K562 (cell line): ENCODE measurements at regions not wholly inside any gene's neighbourhood (a gene's known extent, or its start where the extent isn't known, plus 50 kb on each side); places are given as distances from the start of the nearest gene placed in this dataset.

Source experiments
- ATAC-seq: fragments of 200-7000 bp; cut with Tn5 transposase; 3 replicates; pipeline ENCODE4 v1.9.1; 2020; ENCODE audit warnings: moderate library complexity
- BruUV-seq: library from RNA; stranded (reverse); fragments of 400-500 nt; replicated peaks from 2 replicates; lab custom pipeline; 2021; lab: Mats Ljungman, UMichigan
- CTCF ChIA-PET: fragments of 300-600 bp; formaldehyde crosslinking; extraction: SDS; loops from one replicate; lab custom pipeline; 2021; ENCODE audit warnings: low intra/inter-chr PET ratio; lab: Yijun Ruan, JAX
- POLR2A ChIA-PET: fragments of 300-600, 350-650 bp; sonication (Branson Sonifier 250); formaldehyde crosslinking; extraction: SDS; loops from one replicate; lab custom pipeline; 2021; ENCODE audit warnings: antibody characterized with exemption, inconsistent platforms; lab: Yijun Ruan, JAX
- DNase-seq, 4 experiments: peaks; one replicate each; pipeline versions ENCODE4 v3.0.0 to v3.0.0-alpha.2; 2011 to 2018; ENCODE audit warnings: low spot score in 3 of 4, mixed read lengths in 3 of 4; ENCODE audit errors: extremely low read depth in 1 of 4
- FAIRE-seq: peaks from 2 replicates; lab custom pipeline; 2011; peaks lifted over from hg19 to GRCh38; lab: Jason Lieb, UNC
- H2AFZ ChIP-seq: 2 replicates; pipeline ENCODE4 v1.6.0; 2011; ENCODE audit warnings: low read depth, low read length, control low read depth, inconsistent platforms
- H3K27ac ChIP-seq: fragments of 200-600 bp; 3 replicates; pipeline ENCODE4 v1.8.0; 2011; ENCODE audit warnings: low read depth, mild to moderate bottlenecking, control low read depth, inconsistent platforms, low read length, moderate library complexity, mixed read lengths; ENCODE audit errors: extremely low read depth
- H3K27me3 ChIP-seq, 2 experiments: fragments of 300-600 bp in 1 of 2; 2 replicates in 1 of 2; 3 replicates in 1 of 2; pipeline versions ENCODE4 v1.6.0 to v1.8.0; 2011; ENCODE audit warnings: inconsistent platforms in 2 of 2, low read length in 2 of 2, mild to moderate bottlenecking in 1 of 2, mixed read lengths in 1 of 2, moderate library complexity in 1 of 2; ENCODE audit not compliant: control insufficient read depth in 2 of 2, insufficient read depth in 2 of 2
- H3K36me3 ChIP-seq: fragments of 300-600 bp; 3 replicates; pipeline ENCODE4 v1.8.0; 2011; ENCODE audit warnings: mild to moderate bottlenecking, low read length, inconsistent platforms; ENCODE audit not compliant: control insufficient read depth, insufficient read depth
- H3K4me1 ChIP-seq, 2 experiments: fragments of 200-600 bp in 1 of 2; replicated peaks in 1 of 2; 2 replicates in 1 of 2; 3 replicates in 1 of 2; pipeline versions ENCODE4 v1.5.1 to v1.8.0; 2011; ENCODE audit warnings: inconsistent platforms in 2 of 2, low read length in 2 of 2, mild to moderate bottlenecking in 1 of 2, mixed read lengths in 1 of 2, moderate library complexity in 1 of 2; ENCODE audit not compliant: control insufficient read depth in 2 of 2, insufficient read depth in 2 of 2
- H3K4me2 ChIP-seq: 2 replicates; pipeline ENCODE4 v1.6.1; 2011; ENCODE audit warnings: low read length, control low read depth, inconsistent platforms, mixed read lengths; ENCODE audit not compliant: insufficient read depth
- H3K4me3 ChIP-seq: fragments of 200-600 bp; sonication (generic), shearing (Covaris generic); 2 replicates; pipeline ENCODE4 v1.5.1; 2016; ENCODE audit warnings: control low read depth, inconsistent platforms
- H3K79me2 ChIP-seq: fragments of 200-600 bp; 3 replicates; pipeline ENCODE4 v1.8.0; 2011; ENCODE audit warnings: low read length, inconsistent platforms; ENCODE audit not compliant: control insufficient read depth, insufficient read depth
- H3K9ac ChIP-seq, 2 experiments: 2 replicates each; pipeline versions ENCODE4 v1.6.0 to v1.6.1; 2011; ENCODE audit warnings: low read depth in 2 of 2, low read length in 2 of 2, control low read depth in 1 of 2, inconsistent platforms in 1 of 2, mild to moderate bottlenecking in 1 of 2, mixed read lengths in 1 of 2; ENCODE audit not compliant: insufficient read depth in 1 of 2
- H3K9me1 ChIP-seq: one replicate; pipeline ENCODE4 v1.6.0; 2011; ENCODE audit warnings: inconsistent platforms, mild to moderate bottlenecking, low read length, moderate library complexity; ENCODE audit not compliant: control insufficient read depth, insufficient read depth
- H3K9me3 ChIP-seq: replicated peaks from 2 replicates; pipeline ENCODE4 v1.5.1; 2011; ENCODE audit warnings: low read depth, low read length, inconsistent platforms; ENCODE audit not compliant: control insufficient read depth, insufficient read depth
- H4K20me1 ChIP-seq: replicated peaks from 2 replicates; pipeline ENCODE4 v1.6.1; 2011; ENCODE audit warnings: low read length, inconsistent platforms, mixed read lengths; ENCODE audit not compliant: control insufficient read depth, insufficient read depth
- HNRNPUL1 ChIP-seq: fragments of 200-400 bp; formaldehyde crosslinking; IDR thresholded peaks from 2 replicates; pipeline ENCODE4 v1.6.1; 2017; ENCODE audit warnings: low read length
- KLF6 ChIP-seq: fragments of 250-450 bp; sonication (Bioruptor Pico); IDR thresholded peaks from 2 replicates; pipeline ENCODE4 v1.4.0; 2020; ENCODE audit warnings: mild to moderate bottlenecking, moderate library complexity, borderline replicate concordance
- PRMT5 ChIP-seq: sonication (generic); formaldehyde crosslinking; IDR thresholded peaks from 2 replicates; pipeline ENCODE4 v1.5.0; 2020; ENCODE audit warnings: missing genetic modification reagents
- PTBP1 ChIP-seq: fragments of 200-400 bp; formaldehyde crosslinking; IDR thresholded peaks from 2 replicates; pipeline ENCODE4 v1.6.1; 2017; ENCODE audit warnings: low read depth, low read length
- SNIP1 ChIP-seq: fragments of 450-650 bp; IDR thresholded peaks from 2 replicates; pipeline ENCODE4 v1.7.1; 2017; ENCODE audit warnings: low read depth, mild to moderate bottlenecking
- ZNF121 ChIP-seq: sonication (generic); formaldehyde crosslinking; conservative IDR thresholded peaks from 2 replicates; pipeline ENCODE4 v1.8.0; 2022; ENCODE audit warnings: missing genetic modification reagents
- ZNF764 ChIP-seq: fragments of 250-450 bp; sonication (Bioruptor Pico); IDR thresholded peaks from 2 replicates; pipeline ENCODE4 v1.4.0; 2020; ENCODE audit warnings: low read depth, mild to moderate bottlenecking, moderate library complexity
- WGBS: fragments of 100-300 bp; shearing (Covaris generic); methylation state at CpG from one replicate; pipeline ENCODE4 v1.1.6; 2016; ENCODE audit warnings: low coverage, mixed read lengths; ENCODE audit not compliant: insufficient coverage; ENCODE audit errors: missing lambda C conversion rate; 5-methylcytosine and 5-hydroxymethylcytosine counted together
- in situ Hi-C: fragments of 300-500 bp; cut with MboI; formaldehyde crosslinking; loops from 4 replicates; pipeline ENCODE4 v1.15.0; 2018; ENCODE audit warnings: inconsistent platforms, mixed read lengths
- intact Hi-C: fragments of 100-400 bp; cut with micrococcal nuclease; formaldehyde crosslinking; loops from 2 replicates; pipeline ENCODE4 v1.14.2; 2022
- TF ChIP-seq, protein P1 (sequence below): fragments of 250-450 bp; sonication (Bioruptor Pico); IDR thresholded peaks from 2 replicates; pipeline ENCODE4 v1.5.0; 2022; ENCODE audit warnings: mild to moderate bottlenecking
- TF ChIP-seq, protein P2 (sequence below): sonication (generic); formaldehyde crosslinking; IDR thresholded peaks from 2 replicates; pipeline ENCODE4 v1.8.0; 2022; ENCODE audit warnings: missing genetic modification reagents, mild to moderate bottlenecking, moderate library complexity, borderline replicate concordance

DNA sequence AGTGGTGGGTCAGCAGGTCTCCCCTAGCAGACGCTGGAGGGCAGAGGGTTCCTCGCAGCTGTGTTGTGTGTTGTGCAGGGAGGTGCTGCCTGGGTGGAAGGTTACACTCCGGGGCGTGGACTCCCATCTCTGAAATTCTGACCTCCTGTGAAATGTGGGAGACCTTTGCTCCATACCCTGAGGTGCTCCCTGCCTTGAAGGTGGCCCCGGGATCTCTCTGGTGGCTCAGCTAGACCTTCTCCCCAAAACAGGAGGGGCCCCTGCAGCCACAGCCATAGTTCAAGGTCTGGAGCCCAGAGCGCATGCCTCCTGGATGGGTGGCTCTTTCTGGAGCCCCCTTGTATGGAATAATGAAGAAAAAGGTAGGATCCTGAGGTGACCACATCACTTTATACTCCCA is 70.2 kb downstream of the SOX1 start:
- Histone ChIP-seq H3K9ac (no peak overlapping the region), H3K27ac (no peak overlapping the region), H3K4me1 (no peaks in the 10 kb centered on the region), H3K9me3 (no peaks in the 10 kb centered on the region), H3K4me3 (no peak overlapping the region), H3K4me2 (no peak overlapping the region), H4K20me1 (no peaks in the 10 kb centered on the region), H3K9me1 (no peaks in the 10 kb centered on the region), H3K27me3 (peaks cover 2 to 22% of the 10 kb centered on the region in 2 experiments; a peak in 3 of 5 replicates), H3K79me2 (no peaks in the 10 kb centered on the region), H2AFZ (no peak overlapping the region), H3K36me3 (no peaks in the 10 kb centered on the region)
- FAIRE-seq = no peak
- CTCF ChIA-PET = no interaction called here
- TF ChIP-seq, protein P1, sequence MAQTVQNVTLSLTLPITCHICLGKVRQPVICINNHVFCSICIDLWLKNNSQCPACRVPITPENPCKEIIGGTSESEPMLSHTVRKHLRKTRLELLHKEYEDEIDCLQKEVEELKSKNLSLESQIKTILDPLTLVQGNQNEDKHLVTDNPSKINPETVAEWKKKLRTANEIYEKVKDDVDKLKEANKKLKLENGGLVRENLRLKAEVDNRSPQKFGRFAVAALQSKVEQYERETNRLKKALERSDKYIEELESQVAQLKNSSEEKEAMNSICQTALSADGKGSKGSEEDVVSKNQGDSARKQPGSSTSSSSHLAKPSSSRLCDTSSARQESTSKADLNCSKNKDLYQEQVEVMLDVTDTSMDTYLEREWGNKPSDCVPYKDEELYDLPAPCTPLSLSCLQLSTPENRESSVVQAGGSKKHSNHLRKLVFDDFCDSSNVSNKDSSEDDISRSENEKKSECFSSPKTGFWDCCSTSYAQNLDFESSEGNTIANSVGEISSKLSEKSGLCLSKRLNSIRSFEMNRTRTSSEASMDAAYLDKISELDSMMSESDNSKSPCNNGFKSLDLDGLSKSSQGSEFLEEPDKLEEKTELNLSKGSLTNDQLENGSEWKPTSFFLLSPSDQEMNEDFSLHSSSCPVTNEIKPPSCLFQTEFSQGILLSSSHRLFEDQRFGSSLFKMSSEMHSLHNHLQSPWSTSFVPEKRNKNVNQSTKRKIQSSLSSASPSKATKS (CRISPR knock-in tag) = no peak
- TF ChIP-seq, protein P2, sequence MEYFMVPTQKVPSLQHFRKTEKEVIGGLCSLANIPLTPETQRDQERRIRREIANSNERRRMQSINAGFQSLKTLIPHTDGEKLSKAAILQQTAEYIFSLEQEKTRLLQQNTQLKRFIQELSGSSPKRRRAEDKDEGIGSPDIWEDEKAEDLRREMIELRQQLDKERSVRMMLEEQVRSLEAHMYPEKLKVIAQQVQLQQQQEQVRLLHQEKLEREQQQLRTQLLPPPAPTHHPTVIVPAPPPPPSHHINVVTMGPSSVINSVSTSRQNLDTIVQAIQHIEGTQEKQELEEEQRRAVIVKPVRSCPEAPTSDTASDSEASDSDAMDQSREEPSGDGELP (CRISPR knock-in tag) = no peak
- in situ Hi-C loops = no loop called here
- 0% methylated on average over 3 of the region's 6 CpGs for WGBS
- POLR2A ChIA-PET = no interaction called here
- BruUV-seq = no TSS peak
- no peak for ATAC-seq
- DNase-seq = no peak
- intact Hi-C loops = no loop called here

DNA sequence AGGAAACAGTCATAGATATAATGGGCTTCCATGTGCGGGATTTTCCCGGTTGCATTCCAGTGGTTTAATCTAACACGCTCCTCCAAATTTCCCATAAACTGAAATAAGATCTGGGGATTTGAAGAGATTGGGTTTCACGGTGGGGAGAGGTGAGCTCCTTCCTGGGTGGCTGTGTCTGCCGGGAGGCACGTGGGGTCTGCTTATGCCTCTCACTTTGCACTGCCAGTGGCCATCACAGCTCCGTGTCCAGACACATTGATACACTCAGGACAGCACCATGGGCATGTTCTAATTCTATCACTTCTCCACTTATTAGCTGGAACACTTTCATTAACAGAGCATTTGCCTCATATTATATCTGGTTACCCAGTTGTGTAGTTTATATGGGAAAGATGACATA is 73.4 kb downstream of the SOX1 start:
- FAIRE-seq (no peak), DNase-seq (no peak), ATAC-seq (no peak)
- no TSS peak for BruUV-seq
- no peaks in the 10 kb centered on the region for H3K9me3 ChIP-seq
- H3K9ac ChIP-seq = no peak overlapping the region
- no peaks in the 10 kb centered on the region for H3K79me2 ChIP-seq
- no peak overlapping the region for H3K4me2 ChIP-seq
- H3K27ac ChIP-seq = no peak overlapping the region
- in situ Hi-C loops (no loop called here), intact Hi-C loops (no loop called here)
- CTCF ChIA-PET = no interaction called here
- no peaks in the 10 kb centered on the region for H3K27me3 ChIP-seq
- no peak overlapping the region for H3K4me3 ChIP-seq
- no peak overlapping the region for H2AFZ ChIP-seq
- TF ChIP-seq PTBP1 (no peak), KLF6 (no peak), PRMT5 (no peak), ZNF121 (no peak), SNIP1 (no peak), ZNF764 (CRISPR knock-in tag) (no peak), HNRNPUL1 (no peak)
- 0% methylated on average over 7 of the region's 7 CpGs for WGBS
- H3K36me3 ChIP-seq = no peaks in the 10 kb centered on the region
- POLR2A ChIA-PET = no interaction called here
- H3K9me1 ChIP-seq = no peaks in the 10 kb centered on the region
- no peaks in the 10 kb centered on the region for H4K20me1 ChIP-seq
- H3K4me1 ChIP-seq = no peaks in the 10 kb centered on the region
